ENCODE measurements at regions not wholly inside any gene's neighbourhood (a gene's known extent, or its start where the extent isn't known, plus 50 kb on each side); places are given as distances from the start of the nearest gene placed in this dataset.

- Histone ChIP-seq H3K27me3 (no peaks in the 10 kb centered on the region), H3K4me3 (no peak overlapping the region), H3K9me3 (no peaks in the 10 kb centered on the region), H3K27ac (no peak overlapping the region), H3K4me1 (no peaks in the 10 kb centered on the region), H3K36me3 (no peaks in the 10 kb centered on the region)
- TF ChIP-seq POLR2AphosphoS5 (IDR thresholded peaks at IDR 0.05) (no peak), EP300 (IDR thresholded peaks at IDR 0.05; ENCODE audit: low read depth) (no peak), POLR2A (IDR thresholded peaks at IDR 0.05) (no peak), CTCF (IDR thresholded peaks at IDR 0.05) (no peak)
- intact Hi-C loops (cut with DNase I; ENCODE audit: low total_unique reads), result no loop called here
- in situ Hi-C loops (cut with MboI; ENCODE audit: low pct_ligation_motif_present in 1 of 4, low pct_unique_long_range_greater_than_20kb in 1 of 4, low sequenced_read_pairs in 3 of 4), result no loop called here
- 34 to 71% methylated on average over 1 of the region's 1 CpG for WGBS, 2 donors (ENCODE audit: low coverage in 1 of 2)
- no peak for DNase-seq
Observed at GRCh38 chr3:106578911-106579310, 710.1 kb upstream of the CBLB start.

- DNase-seq, result no peak
- TF ChIP-seq POLR2A (IDR thresholded peaks at IDR 0.05) (no peak), POLR2AphosphoS5 (IDR thresholded peaks at IDR 0.05) (no peak), CTCF (IDR thresholded peaks at IDR 0.05) (no peak), EP300 (IDR thresholded peaks at IDR 0.05; ENCODE audit: low read depth) (no peak)
- no peaks in the 10 kb centered on the region for H3K4me1 ChIP-seq
- no peak overlapping the region for H3K4me3 ChIP-seq
- H3K27ac ChIP-seq, result no peak overlapping the region
- H3K27me3 ChIP-seq, result no peaks in the 10 kb centered on the region
- WGBS, 2 donors (ENCODE audit: low coverage in 1 of 2), result 71 to 75% methylated on average over 3 of the region's 3 CpGs
- intact Hi-C loops (cut with DNase I; ENCODE audit: low total_unique reads) (no loop called here), in situ Hi-C loops (cut with MboI; ENCODE audit: low pct_ligation_motif_present in 1 of 4, low pct_unique_long_range_greater_than_20kb in 1 of 4, low sequenced_read_pairs in 3 of 4) (no loop called here)
- H3K36me3 ChIP-seq, result no peaks in the 10 kb centered on the region
- no peaks in the 10 kb centered on the region for H3K9me3 ChIP-seq
Observed at GRCh38 chr3:106582151-106582550, 713.3 kb upstream of the CBLB start.

GRCh38 chr3:106587551-106587950 lies 718.7 kb upstream of the CBLB start:
- in situ Hi-C loops (cut with MboI; ENCODE audit: low pct_ligation_motif_present in 1 of 4, low pct_unique_long_range_greater_than_20kb in 1 of 4, low sequenced_read_pairs in 3 of 4) (no loop called here), intact Hi-C loops (cut with DNase I; ENCODE audit: low total_unique reads) (no loop called here)

GRCh38 chr3:106588739-106589138 lies 719.9 kb upstream of the CBLB start:
- 90 to 100% methylated on average over 1 of the region's 1 CpG for WGBS, 2 donors (ENCODE audit: low coverage in 1 of 2)
- no peaks in the 10 kb centered on the region for H3K36me3 ChIP-seq
- no peak for TF ChIP-seq EP300 (IDR thresholded peaks at IDR 0.05; ENCODE audit: low read depth)
- TF ChIP-seq POLR2AphosphoS5 (IDR thresholded peaks at IDR 0.05), result no peak
- no peak for TF ChIP-seq POLR2A (IDR thresholded peaks at IDR 0.05)
- TF ChIP-seq CTCF (IDR thresholded peaks at IDR 0.05), result no peak
- no peak for DNase-seq
- no peaks in the 10 kb centered on the region for H3K9me3 ChIP-seq
- in situ Hi-C loops (cut with MboI; ENCODE audit: low pct_ligation_motif_present in 1 of 4, low pct_unique_long_range_greater_than_20kb in 1 of 4, low sequenced_read_pairs in 3 of 4) (no loop called here), intact Hi-C loops (cut with DNase I; ENCODE audit: low total_unique reads) (no loop called here)
- H3K27me3 ChIP-seq, result no peaks in the 10 kb centered on the region
- no peaks in the 10 kb centered on the region for H3K4me1 ChIP-seq
- H3K27ac ChIP-seq, result no peak overlapping the region
- no peak overlapping the region for H3K4me3 ChIP-seq

More at GRCh38 chr3:106587551-106587950, 718.7 kb upstream of the CBLB start:
- no peaks in the 10 kb centered on the region for H3K36me3 ChIP-seq
- H3K27me3 ChIP-seq, result no peaks in the 10 kb centered on the region
- H3K9me3 ChIP-seq, result no peaks in the 10 kb centered on the region
- no peak for DNase-seq
- H3K27ac ChIP-seq, result no peak overlapping the region
- 85 to 87% methylated on average over 6 of the region's 6 CpGs for WGBS, 2 donors (ENCODE audit: low coverage in 1 of 2)
- no peak overlapping the region for H3K4me3 ChIP-seq
- H3K4me1 ChIP-seq, result no peaks in the 10 kb centered on the region
- TF ChIP-seq EP300 (IDR thresholded peaks at IDR 0.05; ENCODE audit: low read depth) (no peak), POLR2A (IDR thresholded peaks at IDR 0.05) (no peak)

DNA sequence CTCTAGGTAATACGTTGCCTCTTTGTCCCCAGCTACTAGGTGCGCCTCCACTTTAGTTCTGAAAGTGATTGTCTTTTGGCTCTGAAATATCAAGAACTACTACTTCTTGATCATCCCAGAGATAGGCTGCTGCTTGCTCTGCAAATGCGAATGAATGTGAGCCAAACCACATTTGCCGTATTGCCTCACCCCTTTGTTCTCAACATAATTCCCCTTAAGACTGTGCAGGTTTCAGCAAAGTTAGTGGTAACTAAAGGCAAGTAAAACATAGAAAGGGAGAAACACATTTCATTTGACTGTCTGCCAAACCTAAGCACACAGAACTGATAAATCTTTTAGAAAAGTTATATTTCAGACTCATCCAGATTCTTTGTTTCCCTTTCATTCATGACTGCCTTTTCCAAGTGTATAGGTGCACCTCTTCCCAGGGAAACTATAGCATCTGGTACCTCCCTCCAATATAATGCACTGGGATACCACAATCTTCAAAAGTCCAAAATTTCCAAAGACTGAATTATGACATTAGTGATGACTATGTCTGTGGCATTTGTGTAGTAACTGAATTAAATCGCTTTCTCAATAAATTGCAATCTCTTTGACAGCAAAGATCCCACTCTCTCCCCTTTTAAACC lies 720.6 kb upstream of the CBLB start:
- Histone ChIP-seq H3K27me3 (no peaks in the 10 kb centered on the region), H3K27ac (no peak overlapping the region), H3K9me3 (no peaks in the 10 kb centered on the region), H3K4me3 (no peak overlapping the region), H3K36me3 (no peaks in the 10 kb centered on the region), H3K4me1 (no peaks in the 10 kb centered on the region)
- TF ChIP-seq CTCF (IDR thresholded peaks at IDR 0.05) (no peak), EP300 (IDR thresholded peaks at IDR 0.05; ENCODE audit: low read depth) (no peak), POLR2AphosphoS5 (IDR thresholded peaks at IDR 0.05) (no peak), POLR2A (IDR thresholded peaks at IDR 0.05) (no peak)
- intact Hi-C loops (cut with DNase I; ENCODE audit: low total_unique reads), result no loop called here
- 93 to 97% methylated on average over 3 to 5 of the region's 5 CpGs for WGBS, 2 donors (ENCODE audit: low coverage in 1 of 2)
- no peak for DNase-seq
- in situ Hi-C loops (cut with MboI; ENCODE audit: low pct_ligation_motif_present in 1 of 4, low pct_unique_long_range_greater_than_20kb in 1 of 4, low sequenced_read_pairs in 3 of 4), result no loop called here

All from transverse colon (tissue), 4 donors.